ENCODE measurements at regions not wholly inside any gene's neighbourhood (a gene's known extent, or its start where the extent isn't known, plus 50 kb on each side); places are given as distances from the start of the nearest gene placed in this dataset.

DNA sequence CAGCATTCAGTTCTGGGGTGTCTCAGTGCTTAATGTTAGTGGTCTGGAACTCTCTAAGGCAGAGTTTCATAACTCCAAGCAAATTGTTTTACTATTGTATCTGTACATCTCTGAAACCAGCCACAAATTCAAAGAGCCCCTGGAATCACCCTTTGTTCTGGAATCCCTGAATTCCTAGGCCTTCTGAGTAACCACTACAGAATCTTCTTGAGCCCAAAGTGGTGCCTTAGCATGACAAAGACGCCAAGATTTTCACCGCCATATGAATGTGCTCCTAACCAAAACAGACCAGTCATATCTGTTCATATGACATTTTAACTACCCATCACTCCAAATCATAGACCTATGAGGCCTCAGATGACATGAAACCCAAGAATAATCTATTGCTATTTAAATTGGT, 668.1 kb downstream of the EPHA4 start:
- no peak overlapping the region for H3K4me3 ChIP-seq (ENCODE audit: low read depth, low read length)
- DNase-seq (ENCODE audit: low read depth): no peak
- TF ChIP-seq, protein P1, sequence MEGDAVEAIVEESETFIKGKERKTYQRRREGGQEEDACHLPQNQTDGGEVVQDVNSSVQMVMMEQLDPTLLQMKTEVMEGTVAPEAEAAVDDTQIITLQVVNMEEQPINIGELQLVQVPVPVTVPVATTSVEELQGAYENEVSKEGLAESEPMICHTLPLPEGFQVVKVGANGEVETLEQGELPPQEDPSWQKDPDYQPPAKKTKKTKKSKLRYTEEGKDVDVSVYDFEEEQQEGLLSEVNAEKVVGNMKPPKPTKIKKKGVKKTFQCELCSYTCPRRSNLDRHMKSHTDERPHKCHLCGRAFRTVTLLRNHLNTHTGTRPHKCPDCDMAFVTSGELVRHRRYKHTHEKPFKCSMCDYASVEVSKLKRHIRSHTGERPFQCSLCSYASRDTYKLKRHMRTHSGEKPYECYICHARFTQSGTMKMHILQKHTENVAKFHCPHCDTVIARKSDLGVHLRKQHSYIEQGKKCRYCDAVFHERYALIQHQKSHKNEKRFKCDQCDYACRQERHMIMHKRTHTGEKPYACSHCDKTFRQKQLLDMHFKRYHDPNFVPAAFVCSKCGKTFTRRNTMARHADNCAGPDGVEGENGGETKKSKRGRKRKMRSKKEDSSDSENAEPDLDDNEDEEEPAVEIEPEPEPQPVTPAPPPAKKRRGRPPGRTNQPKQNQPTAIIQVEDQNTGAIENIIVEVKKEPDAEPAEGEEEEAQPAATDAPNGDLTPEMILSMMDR (conservative IDR thresholded peaks at IDR 0.05; ENCODE audit: low read depth, low read length): no peak

DNA sequence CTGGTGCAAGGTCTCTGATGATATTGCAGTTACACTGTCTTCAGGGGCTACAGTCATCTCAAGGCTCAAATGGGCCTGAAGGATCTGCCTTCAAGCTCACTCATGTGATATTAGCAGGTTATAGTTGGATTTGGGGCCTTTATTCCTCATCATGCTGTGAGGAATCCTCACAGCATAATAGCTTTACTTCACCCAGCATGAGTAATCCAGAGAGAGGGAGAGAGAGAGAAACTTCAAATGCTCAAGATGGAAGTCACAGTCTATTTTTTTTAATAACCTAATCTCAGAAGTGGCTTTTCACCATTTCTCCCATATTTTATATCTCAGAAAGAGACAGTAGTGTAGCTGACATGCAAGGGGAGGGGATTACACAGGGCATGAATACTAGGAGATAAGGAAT, 658.7 kb downstream of the EPHA4 start:
- TF ChIP-seq, protein P1 (conservative IDR thresholded peaks at IDR 0.05; ENCODE audit: low read depth, low read length): no peak

DNA sequence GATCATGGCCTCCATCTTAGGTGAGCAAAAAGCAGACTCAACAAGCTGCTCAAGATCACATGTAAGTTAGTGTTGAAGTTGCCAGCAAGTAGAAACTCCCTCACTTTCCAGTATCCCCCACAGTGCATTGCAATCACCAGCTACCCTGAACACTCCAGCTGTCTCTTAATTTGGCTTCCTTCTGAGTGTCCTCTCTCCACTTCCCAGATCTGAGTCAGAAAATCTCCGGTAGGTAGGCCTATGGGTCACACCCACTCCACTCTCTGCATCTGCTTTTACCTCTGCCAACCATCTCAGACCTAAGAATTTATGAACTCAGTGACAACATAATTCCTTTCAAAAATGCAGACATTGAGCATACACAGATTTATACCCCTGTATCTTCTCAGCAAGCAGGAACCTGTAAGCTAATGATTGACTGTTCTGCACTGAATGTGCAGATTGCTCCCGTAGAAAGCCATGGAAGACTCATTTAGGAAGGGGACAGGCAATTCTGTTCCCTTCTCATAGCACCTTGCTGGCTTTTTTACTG, 656.9 kb downstream of the EPHA4 start:
- TF ChIP-seq, protein P1 (conservative IDR thresholded peaks at IDR 0.05; ENCODE audit: low read depth, low read length): no peak
- no peak for DNase-seq (ENCODE audit: low read depth)
- no peak overlapping the region for H3K4me3 ChIP-seq (ENCODE audit: low read depth, low read length)

More for the DNA sequence above, 658.7 kb downstream of the EPHA4 start:
- DNase-seq (ENCODE audit: low read depth): no peak
- H3K4me3 ChIP-seq (ENCODE audit: low read depth, low read length): no peak overlapping the region

DNA sequence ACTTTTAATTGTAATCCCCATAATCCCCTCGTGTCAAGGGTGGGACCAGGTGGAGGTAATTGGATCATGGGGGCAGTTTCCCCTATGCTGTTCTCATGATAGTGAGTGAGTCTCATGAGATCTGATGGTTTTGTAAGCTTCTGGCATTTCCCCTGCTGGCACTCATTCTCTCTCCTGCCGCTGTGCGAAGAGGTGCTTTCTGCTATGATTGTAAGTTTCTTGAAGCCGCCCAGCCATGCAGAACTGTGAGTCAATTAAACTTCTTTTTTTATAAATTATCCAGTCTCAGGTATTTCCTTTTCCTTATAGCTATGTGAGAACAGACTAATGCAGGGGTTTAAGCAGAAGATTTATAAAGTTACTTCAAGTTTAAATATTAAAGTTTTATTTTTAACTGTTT, 655.2 kb downstream of the EPHA4 start:
- DNase-seq (ENCODE audit: low read depth): no peak
- no peak overlapping the region for H3K4me3 ChIP-seq (ENCODE audit: low read depth, low read length)
- TF ChIP-seq, protein P1 (conservative IDR thresholded peaks at IDR 0.05; ENCODE audit: low read depth, low read length): no peak

DNA sequence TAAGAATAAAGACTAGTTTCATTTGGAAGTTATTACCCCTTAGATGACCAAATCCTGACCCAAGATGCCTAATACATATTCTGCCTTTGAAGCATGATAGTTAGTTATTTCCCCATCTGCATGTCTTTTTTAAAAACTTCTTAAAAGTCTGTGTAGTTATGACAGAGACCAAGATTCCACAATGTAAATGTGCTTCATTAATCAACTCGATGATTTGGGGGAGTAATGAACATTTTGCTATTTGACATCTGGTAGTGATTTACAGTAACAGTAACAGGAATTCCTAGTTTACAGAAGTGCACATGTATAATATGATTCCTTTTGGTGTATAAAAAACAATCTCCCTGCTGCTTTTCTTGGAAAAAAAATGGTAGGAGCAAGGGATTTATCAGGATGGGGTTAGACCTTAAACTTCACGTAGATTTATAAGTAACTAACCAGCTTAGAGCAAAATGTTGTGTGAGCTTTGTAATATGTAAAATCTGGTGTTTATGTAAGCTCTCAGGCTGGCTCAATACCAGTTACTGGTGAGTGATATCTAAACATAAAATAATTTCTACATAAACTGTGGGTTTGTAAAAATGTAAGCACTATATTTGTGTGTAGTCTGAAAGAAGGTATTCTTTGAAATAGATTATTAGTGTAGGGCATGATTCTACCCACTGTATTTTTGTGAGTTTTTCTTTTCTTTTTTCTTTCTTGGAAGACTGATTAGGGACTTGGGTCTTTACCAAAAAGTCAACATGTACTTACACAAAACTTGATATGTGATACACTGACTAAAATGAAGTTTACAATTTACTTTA, 641.6 kb downstream of the EPHA4 start:
- no peak for DNase-seq (ENCODE audit: low read depth)
- TF ChIP-seq, protein P1 (conservative IDR thresholded peaks at IDR 0.05; ENCODE audit: low read depth, low read length): no peak
- no peak overlapping the region for H3K4me3 ChIP-seq (ENCODE audit: low read depth, low read length)

DNA sequence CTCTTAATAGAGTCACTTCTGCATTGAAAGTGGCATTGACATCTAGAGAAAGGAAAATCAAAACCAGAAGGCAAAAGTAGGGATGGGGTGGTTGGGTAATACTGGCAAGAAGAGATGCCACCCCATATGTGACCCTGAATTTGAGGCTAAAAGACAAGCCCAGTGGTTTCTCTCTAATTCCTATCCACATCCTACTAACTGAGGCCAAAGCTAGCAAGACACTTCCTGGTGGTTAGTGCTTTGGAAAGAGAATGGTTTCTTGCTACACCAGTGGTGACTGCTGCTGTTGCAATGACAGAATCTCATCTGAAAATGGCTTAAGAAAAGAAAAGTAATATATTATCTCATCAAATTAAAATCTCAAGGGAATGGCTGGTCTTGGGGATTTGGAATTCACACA, 640.6 kb downstream of the EPHA4 start:
- no peak for DNase-seq (ENCODE audit: low read depth)
- no peak overlapping the region for H3K4me3 ChIP-seq (ENCODE audit: low read depth, low read length)
- TF ChIP-seq, protein P1 (conservative IDR thresholded peaks at IDR 0.05; ENCODE audit: low read depth, low read length): no peak

DNA sequence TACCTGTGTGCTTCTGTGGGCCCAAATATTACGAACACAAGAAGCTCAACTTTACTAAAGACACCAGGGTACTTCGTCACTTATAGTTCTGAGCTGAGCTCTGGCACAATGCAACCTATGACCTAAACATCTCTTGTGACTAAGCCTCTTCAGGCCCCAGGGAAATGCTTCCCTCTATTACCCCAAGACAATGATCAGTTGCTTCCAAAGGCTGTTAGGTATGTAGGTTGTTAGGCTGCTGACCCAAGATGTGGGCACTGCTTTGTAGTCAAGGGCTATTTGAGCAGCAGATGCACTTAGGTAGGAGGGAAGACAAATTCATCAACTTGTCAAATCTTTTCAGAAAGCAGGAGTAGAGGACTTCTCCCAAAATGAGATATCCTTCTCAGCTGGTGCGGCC, 640.1 kb downstream of the EPHA4 start:
- no peak for DNase-seq (ENCODE audit: low read depth)
- no peak overlapping the region for H3K4me3 ChIP-seq (ENCODE audit: low read depth, low read length)
- TF ChIP-seq, protein P1 (conservative IDR thresholded peaks at IDR 0.05; ENCODE audit: low read depth, low read length): no peak

All from choroid plexus epithelial cell (primary cell).